Prostate gland (tissue), 1 donor: ENCODE measurements at regions not wholly inside any gene's neighbourhood (a gene's known extent, or its start where the extent isn't known, plus 50 kb on each side); places are given as distances from the start of the nearest gene placed in this dataset.

Experiments used
- POLR2A ChIP-seq: fragments of 450-650 bp; IDR thresholded peaks from one replicate; pipeline ENCODE4 v1.6.1; 2016; ENCODE audit warnings: antibody characterized with exemption, mild to moderate bottlenecking
- POLR2AphosphoS5 ChIP-seq: sonication (generic); formaldehyde crosslinking; IDR thresholded peaks from one replicate; pipeline ENCODE4 v1.6.1; 2017; ENCODE audit warnings: antibody characterized with exemption

DNA sequence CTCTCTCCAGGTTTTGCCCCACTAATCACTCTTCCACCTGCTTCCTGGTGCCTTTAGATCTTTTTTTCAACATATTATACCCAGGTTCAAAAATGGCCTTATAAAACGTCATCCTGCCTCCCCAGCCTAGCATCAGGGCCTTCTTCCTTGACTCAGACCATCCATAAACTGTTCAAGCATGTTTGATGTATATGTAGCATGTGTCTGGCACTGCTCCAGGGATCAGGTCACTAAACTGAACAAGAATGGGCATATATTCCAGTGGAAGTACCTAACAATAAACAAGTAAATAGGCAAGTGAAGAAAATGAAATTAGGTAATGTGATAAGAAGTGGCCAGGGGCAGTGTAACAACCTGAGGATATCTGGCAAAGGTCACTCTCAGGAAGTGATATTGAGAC lies 141.2 kb downstream of the TRIB2 start:
- TF ChIP-seq POLR2A (no peak), POLR2AphosphoS5 (no peak)
